ENCODE measurements at regions not wholly inside any gene's neighbourhood (a gene's known extent, or its start where the extent isn't known, plus 50 kb on each side); places are given as distances from the start of the nearest gene placed in this dataset.

DNA sequence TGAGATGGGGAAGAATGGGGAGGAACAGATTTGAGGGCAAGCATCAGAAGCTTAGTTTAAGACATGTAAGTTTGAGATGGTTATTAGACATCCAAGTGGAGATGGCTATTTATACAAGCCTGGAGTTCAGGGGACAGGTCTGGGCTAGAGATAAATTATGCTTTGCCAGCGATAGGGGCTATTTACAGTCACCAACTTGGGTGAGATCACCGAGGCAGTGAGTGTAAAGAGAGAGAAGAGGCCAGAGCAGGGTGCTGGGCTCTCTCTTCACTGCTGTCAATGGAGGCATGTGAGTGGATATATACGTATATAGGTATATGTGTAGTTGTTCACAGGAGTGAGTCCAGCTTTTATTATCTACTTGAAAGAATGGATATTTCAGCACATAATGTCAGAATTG, 81.0 kb downstream of the QPCT start:
- DNase-seq (ENCODE audit: low read depth) = no peak

GRCh38 chr2:37427241-37427640, 82.8 kb downstream of the QPCT start:
- no peak for DNase-seq (ENCODE audit: low read depth)

DNA sequence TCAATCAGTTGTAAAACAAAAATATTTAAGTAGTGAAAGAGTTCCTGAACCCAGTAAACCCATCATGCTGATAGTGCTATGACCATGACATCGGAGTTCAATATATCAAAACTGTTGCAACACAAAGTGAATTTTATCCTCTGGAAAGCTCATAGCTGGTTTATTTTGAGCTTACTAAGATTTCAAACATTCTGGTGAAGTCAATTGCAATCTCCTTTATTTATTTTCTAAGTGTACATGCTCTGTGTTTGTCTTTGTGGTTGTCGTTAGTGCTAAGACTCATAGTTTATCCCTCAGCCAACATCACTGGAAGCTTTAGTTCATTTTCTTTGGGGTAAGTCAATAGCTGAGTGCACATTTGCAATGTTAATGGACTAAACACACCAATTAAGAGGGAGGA, 91.9 kb downstream of the QPCT start:
- no peak for DNase-seq (ENCODE audit: low read depth)

GRCh38 chr2:37439131-37439642, 94.8 kb downstream of the QPCT start:
- no peak for DNase-seq (ENCODE audit: low read depth)

GRCh38 chr2:37441055-37441454, 96.6 kb downstream of the QPCT start:
- DNase-seq (ENCODE audit: low read depth) = no peak

- DNase-seq (ENCODE audit: low read depth) = no peak
These were observed 98.7 kb downstream of the QPCT start for GRCh38 chr2:37443082-37443481.

DNA sequence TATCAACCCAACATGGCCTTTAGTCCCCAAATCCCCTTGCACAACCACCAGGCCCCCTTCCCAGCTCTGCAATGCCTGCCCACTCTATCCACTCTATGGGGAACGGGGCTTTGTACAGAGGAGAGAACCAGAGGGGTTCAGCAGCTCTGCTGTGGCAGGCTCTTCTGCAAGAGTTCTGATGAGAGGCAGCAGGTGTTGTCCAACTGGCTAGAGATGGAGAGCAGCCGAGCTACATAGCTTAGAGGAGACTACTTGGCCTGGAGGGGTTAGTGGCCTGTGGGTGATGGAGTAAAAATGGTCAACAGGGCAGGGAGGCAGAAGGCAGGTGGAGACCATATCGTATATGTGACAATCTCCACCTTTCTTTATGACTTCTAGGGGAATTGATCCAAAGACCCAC, 103.0 kb downstream of the QPCT start:
- no peak for DNase-seq (ENCODE audit: low read depth)

DNA sequence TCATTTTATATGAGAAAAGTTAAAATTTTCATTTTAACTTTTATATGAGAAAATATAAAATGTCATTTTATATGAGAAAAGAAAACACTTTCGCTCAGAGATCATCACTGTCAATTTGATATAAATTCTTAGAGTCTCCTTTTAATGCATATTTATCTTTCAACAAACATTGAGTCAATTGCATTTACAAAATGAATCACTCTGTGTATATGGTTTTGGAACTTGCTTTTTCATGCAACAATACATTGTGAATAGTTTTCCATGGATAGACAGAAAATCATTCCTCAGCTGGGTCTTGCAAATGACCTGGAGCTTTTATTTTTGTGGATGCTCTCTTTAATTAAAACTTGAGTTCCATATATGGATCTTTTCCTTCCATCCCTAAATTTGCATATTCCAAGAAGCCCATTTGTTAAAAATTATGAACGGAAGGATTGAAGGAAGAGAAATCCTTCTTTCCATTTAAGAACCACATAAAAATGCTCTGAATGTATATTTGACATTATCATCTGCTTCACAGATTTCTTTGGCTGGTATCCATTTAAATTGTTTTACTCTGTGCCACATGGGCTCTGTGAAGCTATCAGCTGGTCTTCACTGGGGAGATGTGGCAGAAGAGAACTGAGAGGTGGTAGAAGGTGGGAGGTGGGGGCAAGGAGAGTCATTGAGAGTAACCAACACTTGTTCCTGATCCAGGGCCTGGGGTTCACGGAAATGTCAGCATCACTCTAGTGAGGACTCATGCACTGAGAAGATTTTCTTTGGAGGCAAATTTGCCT, 104.1 kb downstream of the QPCT start:
- no peak for DNase-seq (ENCODE audit: low read depth)

- no peak for DNase-seq (ENCODE audit: low read depth)
These were observed 105.4 kb downstream of the QPCT start for GRCh38 chr2:37449761-37450296.

DNA sequence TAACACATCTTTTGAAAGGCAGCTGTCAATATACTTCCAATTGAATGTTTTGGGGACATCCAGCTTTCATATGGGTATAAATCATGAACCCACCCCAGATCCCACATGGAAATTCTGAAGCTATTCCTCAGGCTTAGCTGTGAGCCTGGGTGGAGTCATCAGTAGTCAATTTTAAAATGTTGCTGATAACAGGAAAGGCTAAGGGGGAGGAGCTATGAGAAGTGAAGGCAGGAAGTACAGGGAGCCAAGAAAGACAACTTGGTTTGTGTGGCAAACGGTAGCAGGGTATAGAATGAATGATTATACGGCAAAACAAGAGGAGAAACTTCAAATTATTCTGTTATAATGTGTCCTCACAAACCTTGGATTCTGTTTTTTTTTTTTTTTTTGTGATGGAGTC, 108.6 kb downstream of the QPCT start:
- no peak for DNase-seq (ENCODE audit: low read depth)

DNA sequence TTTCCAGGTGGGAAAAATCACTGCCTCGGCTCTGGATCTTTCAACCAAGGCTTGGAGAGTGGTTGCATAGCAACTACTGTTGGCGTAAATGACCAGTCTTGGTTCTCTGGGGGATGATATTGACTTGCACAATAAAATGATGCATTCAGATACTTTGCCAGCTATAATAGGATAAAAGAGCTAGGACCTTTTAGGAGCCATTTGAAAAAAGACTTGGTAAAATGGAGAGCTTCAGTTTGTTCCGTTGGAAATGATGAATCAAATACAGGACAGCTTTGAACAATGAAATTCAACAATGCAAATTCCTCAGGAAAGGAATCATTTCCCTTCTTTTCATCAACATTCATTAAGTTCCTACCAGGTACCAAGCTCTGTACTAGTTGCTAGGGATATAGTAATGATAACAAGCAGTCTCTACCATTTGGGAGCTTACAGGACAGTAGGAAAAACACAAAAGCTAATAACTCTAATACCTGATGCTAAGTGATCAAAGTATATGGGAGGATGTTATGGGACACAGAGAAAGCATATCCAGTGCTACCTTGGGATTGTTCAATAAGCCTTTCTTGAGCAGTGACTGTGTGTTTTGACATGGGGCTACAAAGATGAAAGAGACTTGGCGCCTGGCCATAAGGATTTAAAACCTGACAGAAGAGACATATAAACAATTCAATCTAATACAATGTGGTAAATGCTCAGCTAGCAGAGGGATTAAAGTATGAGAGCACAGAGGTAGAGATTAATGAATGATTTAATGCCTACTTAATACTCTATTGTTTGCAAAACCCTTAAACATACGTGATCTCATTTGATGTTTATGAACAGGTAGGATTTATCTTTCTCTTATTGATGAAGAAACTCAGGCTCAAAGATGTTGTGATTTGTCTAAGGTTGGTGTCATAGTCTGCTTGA, 110.7 kb downstream of the QPCT start:
- DNase-seq (ENCODE audit: low read depth) = no peak

DNA sequence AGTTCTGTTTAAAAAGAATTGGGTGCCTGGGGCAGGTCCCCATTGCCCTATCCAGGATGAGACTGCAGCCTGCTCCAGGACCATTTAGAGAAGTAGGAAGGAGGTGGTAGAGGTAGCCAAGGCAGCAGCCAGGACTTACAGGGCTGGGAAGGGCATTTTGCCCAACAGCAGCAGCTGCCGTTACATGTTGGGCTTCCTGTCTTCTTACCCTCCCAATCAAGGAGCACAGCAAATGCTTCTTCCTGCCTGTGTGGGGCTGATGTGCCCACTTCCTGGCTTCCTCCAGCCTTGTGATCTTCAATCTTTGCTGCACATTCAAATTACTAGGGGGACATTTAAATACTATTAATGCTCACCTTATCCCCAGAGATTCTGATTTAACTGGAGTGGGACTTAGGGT, 112.0 kb downstream of the QPCT start:
- DNase-seq (ENCODE audit: low read depth) = no peak

- no peak for DNase-seq (ENCODE audit: low read depth)
These were observed 113.0 kb downstream of the QPCT start for GRCh38 chr2:37457401-37457901.

- DNase-seq (ENCODE audit: low read depth) = no peak
These were observed 113.7 kb downstream of the QPCT start for GRCh38 chr2:37458133-37458532.

DNA sequence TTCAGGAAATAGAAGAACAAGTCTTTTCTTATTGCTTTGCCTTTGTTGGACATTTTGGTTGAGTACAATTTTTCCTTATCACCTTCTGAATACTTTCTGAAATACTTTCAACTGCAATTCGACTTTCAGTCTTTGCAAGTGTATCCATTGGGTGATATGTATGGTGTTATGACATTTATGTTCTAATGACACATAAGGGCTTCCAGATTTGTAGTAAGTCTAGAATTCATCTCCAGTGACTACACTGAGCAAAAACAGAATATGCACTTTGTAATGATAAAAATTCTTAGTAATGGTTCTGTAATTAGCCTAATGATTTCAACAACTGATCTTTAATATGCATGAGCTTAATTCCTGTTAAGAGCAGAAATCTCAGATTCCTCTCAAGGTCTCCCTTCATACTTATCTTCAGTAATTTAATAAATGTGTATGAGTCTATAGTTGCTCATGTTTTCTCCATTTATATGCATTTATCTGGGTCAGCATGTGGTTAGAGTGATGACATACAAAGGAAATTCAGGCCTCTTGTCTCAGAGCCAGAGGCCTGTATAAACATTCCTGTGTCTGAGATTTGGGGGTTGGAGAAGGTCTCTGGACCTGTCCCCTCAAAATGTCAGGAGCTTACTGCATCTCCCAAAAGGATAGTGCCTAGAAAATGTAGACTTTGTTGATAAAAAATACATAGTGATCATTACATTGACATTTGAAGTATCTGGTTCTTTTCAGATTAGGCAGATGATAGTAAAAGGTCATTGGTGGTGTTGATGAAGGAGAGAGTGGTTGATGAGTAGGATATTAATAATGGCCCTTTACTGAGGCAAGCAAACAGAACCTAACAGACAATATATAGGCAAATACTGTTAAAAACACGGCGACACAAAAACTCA, 114.9 kb downstream of the QPCT start:
- peak; percentile 87 for DNase-seq (ENCODE audit: low read depth)

DNA sequence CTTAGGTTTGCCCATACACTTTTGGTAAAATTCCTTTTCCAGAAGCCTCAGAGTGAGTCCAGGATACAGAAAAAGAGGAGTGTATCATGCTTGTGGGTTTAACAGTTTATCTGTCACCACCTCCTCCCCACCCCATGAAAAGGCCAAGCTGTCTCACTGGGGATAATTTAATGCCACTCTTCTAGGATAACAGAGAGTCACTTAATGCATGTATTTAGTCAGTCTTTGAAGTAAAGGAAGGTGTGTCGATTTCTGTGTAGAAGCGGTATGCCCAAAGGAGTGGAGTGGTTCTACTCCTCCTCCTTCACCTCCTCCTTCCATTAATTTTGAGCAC, 116.4 kb downstream of the QPCT start:
- no peak for DNase-seq (ENCODE audit: low read depth)

DNA sequence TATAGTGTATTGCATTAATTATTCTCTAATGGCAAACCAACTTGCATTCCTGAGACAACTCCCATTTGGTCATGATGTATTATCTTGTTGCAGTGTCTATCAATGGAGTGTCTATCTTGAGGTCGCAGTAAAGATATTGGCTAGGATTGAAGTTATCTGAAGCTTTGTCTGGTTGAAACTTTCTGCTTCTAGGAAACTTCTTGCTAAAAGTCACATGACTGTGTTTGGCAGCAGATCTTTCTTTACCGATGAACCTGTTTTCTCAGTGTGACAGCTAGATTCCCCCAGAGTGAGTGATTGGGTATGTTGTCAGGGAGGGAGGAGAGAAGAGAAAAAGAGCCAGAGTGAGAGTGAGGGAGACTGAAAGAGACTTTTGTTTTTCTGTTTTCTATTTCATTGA, 119.6 kb downstream of the QPCT start:
- DNase-seq (ENCODE audit: low read depth) = no peak

DNA sequence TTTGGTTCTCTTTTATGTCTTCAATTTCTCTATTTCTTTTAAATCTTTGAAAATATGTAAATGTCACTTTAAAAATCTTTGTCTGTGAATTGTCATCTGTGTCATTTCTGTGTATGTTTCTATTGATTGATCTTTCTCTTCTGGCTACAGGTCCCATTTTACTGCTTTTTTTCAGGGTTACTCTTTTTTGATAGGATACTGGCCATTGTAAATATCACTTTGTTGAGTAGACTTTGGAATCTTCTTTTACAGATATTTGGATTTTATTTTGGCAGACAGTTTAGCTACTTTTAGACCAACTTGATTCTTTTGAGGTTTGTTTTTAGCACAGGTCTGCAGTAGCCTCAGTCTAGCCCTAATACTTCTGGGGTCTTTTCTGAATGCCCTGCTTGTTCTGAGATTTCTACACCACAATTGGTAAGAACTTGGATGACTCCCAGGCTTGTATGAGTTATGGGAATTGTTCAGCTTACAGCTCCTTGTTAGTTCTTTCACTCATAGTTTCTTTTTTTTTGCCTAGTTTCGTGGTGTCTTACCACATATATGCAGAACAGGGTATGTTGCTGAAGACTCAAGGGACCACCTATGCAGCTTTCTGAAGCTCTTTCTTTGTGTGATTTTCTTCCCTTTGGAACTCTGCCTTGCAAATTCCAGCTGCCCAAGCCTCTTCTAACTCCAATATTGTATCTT, 122.2 kb downstream of the QPCT start:
- DNase-seq (ENCODE audit: low read depth) = no peak

DNA sequence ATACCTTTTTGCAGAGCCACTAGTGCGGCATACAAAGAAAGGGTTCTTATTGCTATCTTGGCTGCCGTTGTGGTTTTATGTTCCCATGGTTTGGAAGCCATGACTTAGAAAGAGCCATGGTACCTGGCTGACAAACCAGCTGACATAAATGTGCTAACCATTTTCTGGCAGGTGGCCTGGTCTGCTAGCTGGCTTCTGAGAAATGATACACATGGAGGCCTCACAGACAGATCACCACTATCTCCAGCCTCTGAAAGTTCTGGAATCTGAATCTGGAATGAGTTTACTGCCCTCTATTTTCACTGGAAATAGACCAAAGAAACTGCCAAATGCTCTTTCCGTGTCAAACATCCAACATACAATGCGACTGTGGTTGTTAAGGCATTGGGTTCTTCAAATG, 123.7 kb downstream of the QPCT start:
- no peak for DNase-seq (ENCODE audit: low read depth)

DNA sequence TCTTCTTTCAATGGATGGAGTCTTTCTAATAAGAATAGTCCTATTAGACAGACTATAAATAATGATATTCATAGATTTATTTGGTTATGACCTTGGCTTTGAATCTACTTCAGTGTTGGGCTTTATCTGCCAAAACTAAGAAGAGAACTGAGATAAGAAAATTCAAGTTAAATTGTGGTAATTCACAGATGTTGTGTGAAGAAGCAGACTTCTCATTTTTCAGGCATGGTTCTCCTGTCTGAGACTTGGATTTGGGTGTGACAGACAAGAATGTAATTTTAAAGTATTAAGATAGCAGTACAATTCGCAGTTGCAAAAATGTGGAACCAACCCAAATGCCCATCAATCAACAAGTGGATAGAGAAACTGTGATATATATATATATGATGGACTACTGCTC, 124.7 kb downstream of the QPCT start:
- no peak for DNase-seq (ENCODE audit: low read depth)

DNA sequence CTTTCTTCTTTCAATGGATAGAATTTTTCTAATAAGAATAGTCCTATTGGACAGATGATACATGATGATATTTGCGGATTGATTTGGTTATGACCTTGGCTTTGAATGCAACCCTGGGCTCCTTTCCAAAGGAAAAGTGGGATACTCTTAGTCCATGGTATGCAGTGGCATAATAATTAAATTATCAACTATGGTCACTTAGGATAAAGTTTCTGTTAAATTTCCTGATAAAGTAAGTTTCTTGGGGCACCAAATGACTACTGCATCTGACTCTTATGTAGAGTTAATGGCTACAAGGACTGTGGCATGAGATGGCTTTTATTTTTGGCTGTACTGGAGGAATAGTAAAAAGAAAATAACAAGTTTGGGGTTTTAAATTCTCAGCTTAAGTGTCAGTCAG, 126.7 kb downstream of the QPCT start:
- DNase-seq (ENCODE audit: low read depth) = no peak
